Sigmoid colon (tissue), 4 donors: ENCODE measurements at regions not wholly inside any gene's neighbourhood (a gene's known extent, or its start where the extent isn't known, plus 50 kb on each side); places are given as distances from the start of the nearest gene placed in this dataset.

Experiments used
- EP300 ChIP-seq, 4 donors: sonication (generic); formaldehyde crosslinking; IDR thresholded peaks; one replicate each; pipeline ENCODE4 v1.6.1; 2017; ENCODE audit warnings: antibody characterized with exemption in 4 of 4
- POLR2A ChIP-seq, 2 donors: fragments of 450-650 bp; IDR thresholded peaks; one replicate each; pipeline ENCODE4 v1.6.1; 2016; ENCODE audit warnings: antibody characterized with exemption in 2 of 2, mild to moderate bottlenecking in 2 of 2, moderate library complexity in 2 of 2
- POLR2AphosphoS5 ChIP-seq, 4 donors: sonication (generic); formaldehyde crosslinking; IDR thresholded peaks; one replicate each; pipeline ENCODE4 v1.6.1; 2017; ENCODE audit warnings: antibody characterized with exemption in 4 of 4
- TF ChIP-seq, protein P1 (sequence below), 4 experiments: fragments of 450-650 bp in 3 of 4; fragments of 200-600 bp in 1 of 4; IDR thresholded peaks; one replicate each; pipeline ENCODE4 v1.5.1; 2016 to 2019; ENCODE audit warnings: antibody characterized with exemption in 4 of 4, mild to moderate bottlenecking in 3 of 4, moderate library complexity in 2 of 4

DNA sequence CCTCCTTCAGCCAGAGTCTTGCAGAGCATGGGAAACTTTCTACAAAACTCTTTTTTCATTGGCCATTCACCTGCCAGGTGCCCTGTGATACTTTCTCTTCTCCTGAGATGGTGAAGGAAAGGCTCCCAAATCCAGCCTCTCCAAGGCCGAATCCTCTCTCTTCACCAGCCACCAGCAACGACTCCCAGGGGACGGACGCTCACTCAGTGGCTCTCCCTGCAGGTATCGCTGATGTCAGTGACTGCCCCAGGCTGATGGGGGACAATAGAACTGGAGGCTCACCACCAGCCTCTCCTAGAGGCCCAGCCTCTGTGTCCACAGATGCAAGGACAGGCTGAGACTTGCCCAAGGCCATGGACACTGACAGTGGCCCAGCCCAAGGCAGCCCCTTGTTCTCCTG lies 204.1 kb downstream of the BCL11B start:
- TF ChIP-seq, protein P1, sequence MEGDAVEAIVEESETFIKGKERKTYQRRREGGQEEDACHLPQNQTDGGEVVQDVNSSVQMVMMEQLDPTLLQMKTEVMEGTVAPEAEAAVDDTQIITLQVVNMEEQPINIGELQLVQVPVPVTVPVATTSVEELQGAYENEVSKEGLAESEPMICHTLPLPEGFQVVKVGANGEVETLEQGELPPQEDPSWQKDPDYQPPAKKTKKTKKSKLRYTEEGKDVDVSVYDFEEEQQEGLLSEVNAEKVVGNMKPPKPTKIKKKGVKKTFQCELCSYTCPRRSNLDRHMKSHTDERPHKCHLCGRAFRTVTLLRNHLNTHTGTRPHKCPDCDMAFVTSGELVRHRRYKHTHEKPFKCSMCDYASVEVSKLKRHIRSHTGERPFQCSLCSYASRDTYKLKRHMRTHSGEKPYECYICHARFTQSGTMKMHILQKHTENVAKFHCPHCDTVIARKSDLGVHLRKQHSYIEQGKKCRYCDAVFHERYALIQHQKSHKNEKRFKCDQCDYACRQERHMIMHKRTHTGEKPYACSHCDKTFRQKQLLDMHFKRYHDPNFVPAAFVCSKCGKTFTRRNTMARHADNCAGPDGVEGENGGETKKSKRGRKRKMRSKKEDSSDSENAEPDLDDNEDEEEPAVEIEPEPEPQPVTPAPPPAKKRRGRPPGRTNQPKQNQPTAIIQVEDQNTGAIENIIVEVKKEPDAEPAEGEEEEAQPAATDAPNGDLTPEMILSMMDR (IDR thresholded peaks at IDR 0.05) = no peak
- TF ChIP-seq EP300 (IDR thresholded peaks at IDR 0.05) = no peak
- no peak for TF ChIP-seq POLR2AphosphoS5 (IDR thresholded peaks at IDR 0.05)
- no peak for TF ChIP-seq POLR2A (IDR thresholded peaks at IDR 0.05)
